PC-3 (cell line): ENCODE measurements at regions not wholly inside any gene's neighbourhood (a gene's known extent, or its start where the extent isn't known, plus 50 kb on each side); places are given as distances from the start of the nearest gene placed in this dataset.

Experiments
- EZH2 ChIP-seq: fragments of 300-600 bp; sonication (generic); IDR thresholded peaks from one replicate; pipeline ENCODE4 v1.6.1; 2017; ENCODE audit warnings: antibody characterized with exemption, mild to moderate bottlenecking, low read length; ENCODE audit not compliant: unreplicated experiment
- EZH2phosphoT487 ChIP-seq: fragments of 300-600 bp; sonication (generic); IDR thresholded peaks from 2 replicates; pipeline ENCODE4 v1.6.1; 2018; ENCODE audit warnings: mild to moderate bottlenecking, antibody characterized with exemption, low read length, borderline replicate concordance
- TF ChIP-seq, protein P1 (sequence below): fragments of 300-600 bp; sonication (generic); conservative IDR thresholded peaks from 2 replicates; pipeline ENCODE4 v1.5.1; 2017; ENCODE audit warnings: antibody characterized with exemption, low read depth, mild to moderate bottlenecking, low read length

DNA sequence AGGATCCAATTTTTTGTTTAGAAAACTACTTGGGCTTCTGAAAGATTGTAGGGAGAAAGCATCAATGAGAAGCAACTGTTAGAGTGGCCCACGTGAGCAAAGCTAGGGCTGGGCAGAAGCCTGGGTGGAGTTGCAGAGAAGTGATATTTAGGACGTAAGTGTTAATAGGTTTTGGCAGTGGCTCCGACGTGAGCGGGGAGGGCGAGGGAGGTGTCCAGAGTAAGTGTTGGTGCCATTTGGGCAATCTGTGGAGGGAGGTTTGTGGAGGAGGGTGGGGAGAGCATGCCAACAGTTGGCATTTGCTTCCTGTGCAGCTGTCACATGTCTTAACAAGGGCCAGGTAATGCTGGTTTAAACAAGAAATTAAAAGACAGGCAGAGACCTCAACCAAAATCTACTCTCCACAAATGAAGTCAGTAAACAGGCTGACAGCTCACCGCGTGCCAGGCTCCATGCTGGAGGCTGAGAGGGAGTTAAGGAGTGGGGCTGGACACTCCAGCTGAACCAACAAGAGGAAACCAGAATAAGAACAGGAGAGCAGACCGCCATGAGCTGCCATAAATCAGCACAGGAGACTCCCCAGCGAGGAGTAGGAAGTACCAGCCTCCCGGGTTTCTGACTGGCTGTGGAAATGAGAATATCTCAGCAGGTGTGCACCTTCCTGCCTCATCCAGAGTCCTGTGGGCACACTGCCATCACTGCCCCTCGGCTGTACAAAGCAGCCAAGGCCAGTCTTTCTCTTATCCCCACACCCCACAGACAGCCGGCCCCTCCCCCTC lies 232.6 kb downstream of the ABHD5 start:
- TF ChIP-seq EZH2 (no peak), EZH2phosphoT487 (no peak)
- TF ChIP-seq, protein P1, sequence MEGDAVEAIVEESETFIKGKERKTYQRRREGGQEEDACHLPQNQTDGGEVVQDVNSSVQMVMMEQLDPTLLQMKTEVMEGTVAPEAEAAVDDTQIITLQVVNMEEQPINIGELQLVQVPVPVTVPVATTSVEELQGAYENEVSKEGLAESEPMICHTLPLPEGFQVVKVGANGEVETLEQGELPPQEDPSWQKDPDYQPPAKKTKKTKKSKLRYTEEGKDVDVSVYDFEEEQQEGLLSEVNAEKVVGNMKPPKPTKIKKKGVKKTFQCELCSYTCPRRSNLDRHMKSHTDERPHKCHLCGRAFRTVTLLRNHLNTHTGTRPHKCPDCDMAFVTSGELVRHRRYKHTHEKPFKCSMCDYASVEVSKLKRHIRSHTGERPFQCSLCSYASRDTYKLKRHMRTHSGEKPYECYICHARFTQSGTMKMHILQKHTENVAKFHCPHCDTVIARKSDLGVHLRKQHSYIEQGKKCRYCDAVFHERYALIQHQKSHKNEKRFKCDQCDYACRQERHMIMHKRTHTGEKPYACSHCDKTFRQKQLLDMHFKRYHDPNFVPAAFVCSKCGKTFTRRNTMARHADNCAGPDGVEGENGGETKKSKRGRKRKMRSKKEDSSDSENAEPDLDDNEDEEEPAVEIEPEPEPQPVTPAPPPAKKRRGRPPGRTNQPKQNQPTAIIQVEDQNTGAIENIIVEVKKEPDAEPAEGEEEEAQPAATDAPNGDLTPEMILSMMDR: no peak
